Caco-2 (cell line): ENCODE measurements at regions not wholly inside any gene's neighbourhood (a gene's known extent, or its start where the extent isn't known, plus 50 kb on each side); places are given as distances from the start of the nearest gene placed in this dataset.

Experiments used
- BruUV-seq: library from RNA; stranded (reverse); fragments of 400-500 nt; replicated peaks from 2 replicates; lab custom pipeline; 2021; lab: Mats Ljungman, UMichigan
- CTCF ChIA-PET: fragments of 300-600 bp; sonication (Branson Sonifier 250); formaldehyde crosslinking; loops from one replicate; lab custom pipeline; 2022; ENCODE audit warnings: antibody characterized with exemption; lab: Charles Lee
- POLR2A ChIA-PET: fragments of 300-600 bp; sonication (Branson Sonifier 250); formaldehyde crosslinking; loops from one replicate; lab custom pipeline; 2022; ENCODE audit warnings: antibody characterized with exemption; lab: Charles Lee
- DNase-seq, 2 experiments: peaks; one replicate each; pipeline versions ENCODE4 v3.0.0 to v3.0.0-alpha.2; 2020 to 2022
- H3K27me3 ChIP-seq: replicated peaks from 2 replicates; pipeline ENCODE4 v1.6.0; 2011; ENCODE audit warnings: low read length; ENCODE audit not compliant: control insufficient read depth, insufficient read depth
- H3K36me3 ChIP-seq: 2 replicates; pipeline ENCODE4 v1.5.1; 2011; ENCODE audit warnings: low read length; ENCODE audit not compliant: control insufficient read depth, insufficient read depth
- H3K4me1 ChIP-seq: fragments of 250-450 bp; sonication (Bioruptor Pico); 2 replicates; pipeline ENCODE4 v1.5.1; 2020; ENCODE audit warnings: mild to moderate bottlenecking
- H3K4me3 ChIP-seq: 2 replicates; pipeline ENCODE4 v1.5.1; 2011; ENCODE audit warnings: low read depth, mild to moderate bottlenecking, control low read depth, low read length
- H3K9me3 ChIP-seq: fragments of 250-450 bp; sonication (Bioruptor Pico); 2 replicates; pipeline ENCODE4 v1.5.1; 2020; ENCODE audit warnings: mild to moderate bottlenecking, moderate library complexity
- H3K27ac Mint-ChIP-seq: one replicate; pipeline ENCODE4 v1.8.0; 2022; ENCODE audit warnings: mixed read lengths; ENCODE audit not compliant: unreplicated experiment
- H3K27me3 Mint-ChIP-seq: one replicate; pipeline ENCODE4 v1.8.0; 2022; ENCODE audit warnings: mixed read lengths; ENCODE audit not compliant: insufficient read depth, unreplicated experiment
- H3K36me3 Mint-ChIP-seq: one replicate; pipeline ENCODE4 v1.8.0; 2022; ENCODE audit warnings: mild to moderate bottlenecking, mixed read lengths; ENCODE audit not compliant: insufficient read depth, unreplicated experiment
- H3K4me1 Mint-ChIP-seq: one replicate; pipeline ENCODE4 v1.8.0; 2022; ENCODE audit warnings: low read depth, mixed read lengths; ENCODE audit not compliant: unreplicated experiment
- H3K4me3 Mint-ChIP-seq: one replicate; pipeline ENCODE4 v1.8.0; 2022; ENCODE audit warnings: mild to moderate bottlenecking, moderate library complexity, mixed read lengths; ENCODE audit not compliant: unreplicated experiment
- H3K9me3 Mint-ChIP-seq: one replicate; pipeline ENCODE4 v1.8.0; 2022; ENCODE audit warnings: mixed read lengths; ENCODE audit not compliant: unreplicated experiment
- intact Hi-C: fragments of 100-400 bp; cut with micrococcal nuclease; formaldehyde crosslinking; loops from one replicate; pipeline ENCODE4 v1.10.0; 2022; ENCODE audit not compliant: unreplicated experiment
- TF ChIP-seq, protein P1 (sequence below), 2 experiments: fragments of 200-600 bp in 1 of 2; IDR thresholded peaks; 1 replicate in 1 of 2; 2 replicates in 1 of 2; pipeline versions ENCODE4 v1.5.1 to v1.8.0; 2011 to 2022; ENCODE audit warnings: antibody characterized with exemption in 1 of 2, control low read depth in 1 of 2, inconsistent platforms in 1 of 2, low read depth in 1 of 2, low read length in 1 of 2, mild to moderate bottlenecking in 1 of 2, moderate library complexity in 1 of 2; ENCODE audit not compliant: insufficient read depth in 1 of 2, severe bottlenecking in 1 of 2, unreplicated experiment in 1 of 2

DNA sequence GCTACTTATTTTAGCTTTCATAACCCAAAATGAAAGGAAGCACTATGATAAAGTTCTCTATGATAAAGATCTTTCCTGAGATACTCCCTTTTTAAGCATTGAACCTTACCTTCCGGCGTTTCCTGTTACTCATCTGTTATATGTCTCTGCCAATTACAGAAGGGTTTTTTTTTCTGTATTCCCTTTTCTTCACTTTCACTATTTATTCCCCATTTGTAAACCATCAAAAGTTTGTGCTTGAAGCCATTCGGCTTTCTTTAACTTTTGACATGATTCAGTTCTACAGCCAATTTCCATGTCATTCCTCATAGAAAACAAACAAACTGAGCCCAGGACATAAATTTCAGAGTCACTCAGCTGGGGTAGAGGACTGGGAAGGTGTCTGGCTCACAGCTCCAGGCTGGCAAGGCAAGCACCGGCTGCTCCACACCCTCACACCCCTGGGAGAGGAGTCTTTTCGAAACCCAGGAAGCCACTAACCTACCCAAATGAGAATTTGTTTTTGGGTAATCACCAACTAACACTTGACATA lies 429.4 kb upstream of the TRIB2 start:
- H3K4me3 Mint-ChIP-seq, result no peak overlapping the region
- H3K27me3 Mint-ChIP-seq, result no peaks in the 10 kb centered on the region
- peaks cover 7% of the 10 kb centered on the region for H3K9me3 Mint-ChIP-seq
- ChIA-PET CTCF (no interaction called here), POLR2A (no interaction called here)
- no peaks in the 10 kb centered on the region for H3K27me3 ChIP-seq
- H3K36me3 ChIP-seq, result no peaks in the 10 kb centered on the region
- no peaks in the 10 kb centered on the region for H3K9me3 ChIP-seq
- intact Hi-C loops, result no loop called here
- no peak overlapping the region for H3K4me3 ChIP-seq
- no TSS peak for BruUV-seq
- no peaks in the 10 kb centered on the region for H3K36me3 Mint-ChIP-seq
- TF ChIP-seq, protein P1, sequence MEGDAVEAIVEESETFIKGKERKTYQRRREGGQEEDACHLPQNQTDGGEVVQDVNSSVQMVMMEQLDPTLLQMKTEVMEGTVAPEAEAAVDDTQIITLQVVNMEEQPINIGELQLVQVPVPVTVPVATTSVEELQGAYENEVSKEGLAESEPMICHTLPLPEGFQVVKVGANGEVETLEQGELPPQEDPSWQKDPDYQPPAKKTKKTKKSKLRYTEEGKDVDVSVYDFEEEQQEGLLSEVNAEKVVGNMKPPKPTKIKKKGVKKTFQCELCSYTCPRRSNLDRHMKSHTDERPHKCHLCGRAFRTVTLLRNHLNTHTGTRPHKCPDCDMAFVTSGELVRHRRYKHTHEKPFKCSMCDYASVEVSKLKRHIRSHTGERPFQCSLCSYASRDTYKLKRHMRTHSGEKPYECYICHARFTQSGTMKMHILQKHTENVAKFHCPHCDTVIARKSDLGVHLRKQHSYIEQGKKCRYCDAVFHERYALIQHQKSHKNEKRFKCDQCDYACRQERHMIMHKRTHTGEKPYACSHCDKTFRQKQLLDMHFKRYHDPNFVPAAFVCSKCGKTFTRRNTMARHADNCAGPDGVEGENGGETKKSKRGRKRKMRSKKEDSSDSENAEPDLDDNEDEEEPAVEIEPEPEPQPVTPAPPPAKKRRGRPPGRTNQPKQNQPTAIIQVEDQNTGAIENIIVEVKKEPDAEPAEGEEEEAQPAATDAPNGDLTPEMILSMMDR (IDR thresholded peaks at IDR 0.05; ENCODE audit: insufficient read depth in 1 of 2, low read depth in 1 of 2, low read length in 1 of 2, severe bottlenecking in 1 of 2, unreplicated experiment in 1 of 2), result no peak
- no peaks in the 10 kb centered on the region for H3K4me1 ChIP-seq
- H3K27ac Mint-ChIP-seq, result no peak overlapping the region
- no peaks in the 10 kb centered on the region for H3K4me1 Mint-ChIP-seq
- DNase-seq, result no peak

DNA sequence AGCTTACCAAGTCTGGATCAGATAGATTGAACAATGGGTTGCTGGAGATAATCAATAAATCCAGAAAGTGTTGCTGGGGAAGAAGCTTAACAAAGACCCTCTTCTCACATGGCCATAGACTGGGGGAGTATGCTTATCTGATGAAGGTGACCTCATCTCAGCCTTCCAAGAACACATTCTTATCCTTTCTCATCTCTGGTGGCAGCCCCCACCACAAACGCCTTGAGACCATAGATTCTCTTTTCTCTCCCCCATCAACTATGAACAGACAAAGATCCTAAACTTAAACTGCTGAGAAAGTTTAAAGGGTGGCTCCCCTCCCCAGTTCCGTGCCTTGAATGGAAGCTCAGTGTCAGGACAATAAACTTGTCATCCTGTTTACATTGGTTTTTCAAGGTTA lies 428.7 kb upstream of the TRIB2 start:
- BruUV-seq, result no TSS peak
- no peaks in the 10 kb centered on the region for H3K4me1 ChIP-seq
- no peaks in the 10 kb centered on the region for H3K36me3 ChIP-seq
- Mint-ChIP-seq H3K36me3 (no peaks in the 10 kb centered on the region), H3K27ac (no peak overlapping the region), H3K9me3 (peaks cover 7% of the 10 kb centered on the region), H3K27me3 (no peaks in the 10 kb centered on the region), H3K4me3 (no peak overlapping the region), H3K4me1 (no peaks in the 10 kb centered on the region)
- TF ChIP-seq, protein P1 (IDR thresholded peaks at IDR 0.05; ENCODE audit: insufficient read depth in 1 of 2, low read depth in 1 of 2, low read length in 1 of 2, severe bottlenecking in 1 of 2, unreplicated experiment in 1 of 2), result no peak
- ChIA-PET CTCF (no interaction called here), POLR2A (interaction anchor here (0.6 kb wide), 1 partner anchor 331 kb away, joined by 3 read pairs; no protein-coding TSS in a partner anchor)
- no peak overlapping the region for H3K4me3 ChIP-seq
- H3K9me3 ChIP-seq, result no peaks in the 10 kb centered on the region
- intact Hi-C loops, result no loop called here
- no peak for DNase-seq
- no peaks in the 10 kb centered on the region for H3K27me3 ChIP-seq

DNA sequence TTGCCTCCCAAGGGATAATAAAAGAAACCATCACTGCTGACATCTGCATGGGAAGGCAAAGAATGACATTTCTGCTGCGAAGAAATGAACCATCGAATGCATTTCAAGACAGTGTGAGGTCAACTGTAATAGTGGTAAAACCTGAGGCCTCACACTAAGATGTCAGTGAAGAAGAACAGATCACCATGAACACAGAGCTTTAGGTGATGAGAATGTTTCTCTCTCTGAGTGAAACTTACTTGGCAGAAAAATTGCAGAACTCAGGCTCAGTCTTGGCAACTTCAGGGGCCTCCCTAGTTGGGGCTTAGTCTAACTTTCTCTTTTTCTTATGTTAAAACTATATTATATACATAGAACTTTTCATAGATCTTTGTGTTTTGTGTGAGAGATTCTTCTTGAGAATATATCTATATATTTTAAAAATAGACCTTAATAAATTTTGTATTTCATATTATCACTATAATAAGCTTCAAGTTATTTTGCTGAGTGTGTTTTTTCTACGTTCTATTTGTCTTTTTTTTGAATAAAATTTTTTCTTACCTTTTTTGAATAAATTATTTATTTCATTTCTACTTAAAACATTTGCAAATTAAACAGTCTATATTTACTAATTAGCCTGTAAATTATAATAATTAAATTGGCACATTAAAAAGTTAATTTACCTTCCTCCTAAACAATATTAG lies 427.5 kb upstream of the TRIB2 start:
- Histone ChIP-seq H3K27me3 (no peaks in the 10 kb centered on the region), H3K4me1 (no peaks in the 10 kb centered on the region), H3K4me3 (no peak overlapping the region), H3K9me3 (no peaks in the 10 kb centered on the region), H3K36me3 (no peaks in the 10 kb centered on the region)
- no peak overlapping the region for H3K27ac Mint-ChIP-seq
- H3K27me3 Mint-ChIP-seq, result peaks cover 3% of the 10 kb centered on the region
- no TSS peak for BruUV-seq
- TF ChIP-seq, protein P1 (IDR thresholded peaks at IDR 0.05; ENCODE audit: insufficient read depth in 1 of 2, low read depth in 1 of 2, low read length in 1 of 2, severe bottlenecking in 1 of 2, unreplicated experiment in 1 of 2), result no peak
- no peaks in the 10 kb centered on the region for H3K36me3 Mint-ChIP-seq
- no peak overlapping the region for H3K4me3 Mint-ChIP-seq
- POLR2A ChIA-PET, result no interaction called here
- CTCF ChIA-PET, result no interaction called here
- DNase-seq, result no peak
- peaks cover 7% of the 10 kb centered on the region for H3K9me3 Mint-ChIP-seq
- no peaks in the 10 kb centered on the region for H3K4me1 Mint-ChIP-seq
- intact Hi-C loops, result no loop called here
